ENCODE measurements at regions not wholly inside any gene's neighbourhood (a gene's known extent, or its start where the extent isn't known, plus 50 kb on each side); places are given as distances from the start of the nearest gene placed in this dataset.

- DNase-seq (ENCODE audit: low read depth in 2 of 2) = no peak
These were observed 700.7 kb upstream of the GRAMD2B start for GRCh38 chr5:125722550-125722949.

DNA sequence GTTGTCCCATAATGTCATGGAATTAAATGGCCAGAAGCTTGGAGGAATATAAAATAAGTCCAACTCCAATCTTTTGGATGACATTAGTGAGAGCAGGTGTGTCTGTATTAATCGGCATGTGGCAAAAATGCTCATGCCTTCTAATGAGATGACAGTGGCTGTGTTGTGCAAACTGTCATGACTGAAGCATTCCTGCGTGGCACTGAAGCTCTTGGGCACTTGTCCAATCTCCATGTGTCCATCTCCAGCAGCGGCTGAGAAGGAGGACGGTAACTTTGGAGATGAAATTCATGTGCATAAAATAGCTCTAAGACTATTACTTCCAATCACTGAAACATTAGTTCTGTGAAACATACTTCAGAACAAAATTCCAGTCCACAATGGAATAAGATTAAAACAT, 697.5 kb upstream of the GRAMD2B start:
- no peak for DNase-seq (ENCODE audit: low read depth in 2 of 2)

GRCh38 chr5:125743939-125744338, 679.3 kb upstream of the GRAMD2B start:
- DNase-seq (ENCODE audit: low read depth in 2 of 2) = no peak

DNA sequence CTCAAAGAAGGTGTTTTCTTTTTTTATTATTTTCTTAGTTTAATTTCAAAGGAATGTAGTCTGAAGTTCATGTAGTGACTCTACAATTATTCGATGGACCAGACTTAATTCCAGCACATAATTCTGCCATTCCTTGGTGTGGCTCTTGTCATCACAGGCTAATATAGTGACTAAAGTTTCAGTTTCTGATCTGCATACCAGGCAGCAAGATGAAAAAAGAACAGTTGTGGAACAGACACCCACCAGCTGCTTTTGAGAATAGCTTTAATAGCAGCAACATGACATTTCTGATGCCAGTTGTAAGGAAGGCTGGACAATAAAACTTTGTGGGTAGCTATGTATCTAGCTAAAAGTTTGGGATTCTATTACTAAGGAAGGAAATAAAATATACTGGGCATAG, 676.3 kb upstream of the GRAMD2B start:
- DNase-seq (ENCODE audit: low read depth in 2 of 2) = no peak

- DNase-seq (ENCODE audit: low read depth in 2 of 2) = no peak
These were observed 672.9 kb upstream of the GRAMD2B start for GRCh38 chr5:125750147-125750860.

GRCh38 chr5:125750861-125751186, 672.4 kb upstream of the GRAMD2B start:
- DNase-seq (ENCODE audit: low read depth in 2 of 2) = no peak

GRCh38 chr5:125756456-125756855, 666.8 kb upstream of the GRAMD2B start:
- no peak for DNase-seq (ENCODE audit: low read depth in 2 of 2)

GRCh38 chr5:125766706-125767105, 656.5 kb upstream of the GRAMD2B start:
- DNase-seq (ENCODE audit: low read depth in 2 of 2) = no peak

- DNase-seq (ENCODE audit: low read depth in 2 of 2) = no peak
These were observed 647.3 kb upstream of the GRAMD2B start for GRCh38 chr5:125775896-125776295.

GRCh38 chr5:125776656-125777139, 646.5 kb upstream of the GRAMD2B start:
- no peak for DNase-seq (ENCODE audit: low read depth in 2 of 2)

DNA sequence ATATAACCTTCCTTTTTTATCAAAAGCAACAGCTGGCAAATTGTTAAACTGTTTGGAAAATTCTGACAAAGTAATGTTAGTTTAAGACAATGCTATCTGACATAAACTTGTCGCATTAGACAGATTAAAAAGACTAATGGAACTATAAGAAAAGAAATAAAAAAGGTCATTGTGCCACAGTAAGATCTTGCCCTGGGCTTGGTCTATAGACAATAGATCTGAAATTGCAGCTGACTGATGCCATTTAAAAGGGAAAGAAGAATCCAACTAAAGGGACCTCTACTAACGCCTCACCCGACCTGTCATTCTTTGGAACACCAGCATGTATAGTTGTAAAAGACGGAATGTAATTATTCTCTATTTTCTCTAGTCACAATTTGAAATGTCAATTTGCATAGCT, 644.4 kb upstream of the GRAMD2B start:
- DNase-seq (ENCODE audit: low read depth in 2 of 2) = no peak

DNA sequence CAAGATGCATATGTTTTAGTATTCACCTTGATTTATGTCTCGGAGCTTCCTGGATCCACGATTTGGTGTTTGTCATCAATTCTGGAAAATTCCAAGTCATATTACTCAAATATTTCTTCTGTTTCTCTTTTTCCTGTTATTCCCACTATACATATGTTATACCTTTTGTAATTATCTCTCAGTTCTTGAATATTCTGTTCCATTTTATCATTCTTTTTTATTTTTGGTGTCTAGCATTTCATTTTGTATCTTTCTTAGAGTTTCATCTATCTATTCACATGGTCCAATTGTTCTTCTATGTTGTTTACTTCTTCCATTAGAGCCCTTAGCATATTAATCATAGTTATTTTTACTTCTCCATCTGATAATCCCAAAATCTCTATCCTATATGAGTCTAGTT, 637.8 kb upstream of the GRAMD2B start:
- DNase-seq (ENCODE audit: low read depth in 2 of 2) = no peak

DNA sequence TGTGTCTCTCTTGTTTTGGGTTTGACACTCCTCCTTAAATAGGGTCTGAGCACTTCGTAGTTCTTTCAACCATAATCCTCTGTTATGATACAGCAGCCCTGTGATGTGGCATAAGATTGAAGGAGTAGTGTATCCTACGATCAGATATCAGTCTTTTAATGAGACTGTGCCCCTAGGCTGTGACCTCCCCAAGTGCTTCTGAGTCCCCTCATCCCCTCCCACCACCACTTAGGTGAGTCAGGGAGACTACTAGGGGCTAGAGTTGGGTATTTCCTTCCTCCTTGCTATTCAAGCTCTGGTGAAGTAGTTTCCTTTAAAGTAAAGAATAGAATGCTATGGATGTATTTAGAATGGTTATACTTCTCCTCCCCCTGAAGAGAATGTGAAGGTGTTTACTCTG, 637.2 kb upstream of the GRAMD2B start:
- DNase-seq (ENCODE audit: low read depth in 2 of 2) = no peak

DNA sequence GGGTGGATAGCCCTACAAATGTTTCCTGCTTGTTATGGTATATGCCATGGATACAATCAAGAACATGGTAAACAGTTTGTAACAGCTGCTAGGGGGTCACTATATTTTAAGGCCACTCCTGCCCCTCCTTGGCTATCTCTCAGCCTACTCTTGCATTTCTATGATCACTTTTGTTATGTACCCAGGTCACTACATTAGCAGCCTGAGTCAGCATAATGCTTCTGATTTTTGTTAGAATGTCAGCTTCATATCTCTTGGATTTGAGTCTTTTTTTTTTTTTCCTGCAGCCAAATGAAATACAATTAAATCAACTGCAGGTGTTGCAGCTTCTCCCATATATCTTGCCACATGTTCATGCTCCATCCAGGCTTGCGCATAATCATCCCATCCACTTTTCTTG, 629.7 kb upstream of the GRAMD2B start:
- DNase-seq (ENCODE audit: low read depth in 2 of 2) = no peak

- DNase-seq (ENCODE audit: low read depth in 2 of 2) = no peak
These were observed 628.3 kb upstream of the GRAMD2B start for GRCh38 chr5:125794922-125795321.

GRCh38 chr5:125798307-125798706, 624.9 kb upstream of the GRAMD2B start:
- no peak for DNase-seq (ENCODE audit: low read depth in 2 of 2)

DNA sequence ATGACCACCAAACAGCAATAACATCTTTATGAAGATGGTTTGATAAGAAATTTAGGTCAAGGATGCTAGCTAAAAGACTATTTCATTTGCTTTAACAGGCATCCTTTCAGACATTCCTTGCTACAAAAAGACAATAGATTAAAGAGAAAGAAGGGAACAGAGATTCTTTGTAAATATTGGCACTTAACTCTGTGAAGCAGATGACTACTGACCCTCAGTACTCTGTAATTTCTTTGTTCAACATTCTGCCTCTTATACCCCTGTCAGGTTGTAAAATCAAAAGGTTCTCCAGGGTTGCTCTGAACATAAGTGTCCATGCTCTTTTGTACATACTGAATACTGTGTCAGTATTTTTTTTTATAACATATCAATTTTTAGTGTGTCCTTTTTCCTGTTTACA, 610.6 kb upstream of the GRAMD2B start:
- DNase-seq (ENCODE audit: low read depth in 2 of 2) = no peak

DNA sequence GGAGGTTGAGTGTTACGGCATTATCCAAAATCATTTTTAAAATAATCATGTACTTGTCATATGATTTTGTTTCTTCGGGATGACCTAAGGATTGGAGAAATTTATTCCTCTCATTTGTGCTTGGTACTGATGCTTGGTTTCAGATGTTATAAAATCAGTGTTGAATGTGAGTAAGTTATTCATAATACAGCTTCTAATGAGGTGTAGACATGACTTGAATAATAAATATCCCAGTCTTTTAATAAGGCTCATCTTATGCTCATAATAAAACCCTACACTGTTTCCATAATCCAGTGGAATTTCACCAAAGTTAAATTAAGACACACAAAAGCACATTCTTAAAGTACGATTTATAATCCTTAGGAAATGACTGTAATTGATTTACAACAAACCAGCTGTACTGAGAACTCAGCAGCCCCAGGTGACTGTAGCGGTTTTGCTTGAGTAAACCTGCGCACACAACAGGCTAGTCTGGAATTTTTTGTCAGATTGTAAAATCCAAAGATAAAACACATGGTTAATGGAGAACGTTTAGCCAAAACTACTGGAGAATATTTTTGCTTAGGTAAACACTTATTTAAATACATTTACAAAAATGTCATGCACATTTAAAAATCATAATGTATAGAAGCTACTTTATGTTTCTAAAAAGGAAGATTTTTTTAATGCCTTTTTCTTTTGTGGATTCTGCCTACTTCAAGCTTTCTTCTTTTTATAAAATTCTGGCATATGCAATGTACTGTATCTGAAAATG, 609.8 kb upstream of the GRAMD2B start:
- DNase-seq (ENCODE audit: low read depth in 2 of 2) = no peak

- DNase-seq (ENCODE audit: low read depth in 2 of 2) = no peak
These were observed 609.1 kb upstream of the GRAMD2B start for GRCh38 chr5:125814119-125814518.

- no peak for DNase-seq (ENCODE audit: low read depth in 2 of 2)
These were observed 599.6 kb upstream of the GRAMD2B start for GRCh38 chr5:125823572-125823971.

GRCh38 chr5:125826214-125826613, 597.0 kb upstream of the GRAMD2B start:
- DNase-seq (ENCODE audit: low read depth in 2 of 2) = no peak

DNA sequence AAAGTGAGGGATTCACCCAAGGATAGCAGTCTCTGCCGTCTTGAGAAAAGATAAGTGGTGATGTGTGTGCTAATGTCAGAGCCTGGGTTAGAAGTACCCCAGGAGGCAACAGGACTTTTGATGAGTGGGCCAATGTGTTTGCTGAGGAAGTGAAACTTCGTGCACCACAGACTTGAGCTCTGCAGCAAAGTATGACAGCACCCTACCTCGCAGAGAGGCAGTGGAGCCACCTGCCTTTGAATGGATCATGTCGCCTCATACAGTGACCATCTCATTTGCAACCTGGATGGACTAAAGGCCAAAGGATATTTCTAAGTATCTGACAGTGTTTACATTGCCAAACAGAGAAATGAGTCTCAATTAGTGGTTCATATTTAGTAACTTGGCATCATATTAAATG, 593.9 kb upstream of the GRAMD2B start:
- no peak for DNase-seq (ENCODE audit: low read depth in 2 of 2)

DNA sequence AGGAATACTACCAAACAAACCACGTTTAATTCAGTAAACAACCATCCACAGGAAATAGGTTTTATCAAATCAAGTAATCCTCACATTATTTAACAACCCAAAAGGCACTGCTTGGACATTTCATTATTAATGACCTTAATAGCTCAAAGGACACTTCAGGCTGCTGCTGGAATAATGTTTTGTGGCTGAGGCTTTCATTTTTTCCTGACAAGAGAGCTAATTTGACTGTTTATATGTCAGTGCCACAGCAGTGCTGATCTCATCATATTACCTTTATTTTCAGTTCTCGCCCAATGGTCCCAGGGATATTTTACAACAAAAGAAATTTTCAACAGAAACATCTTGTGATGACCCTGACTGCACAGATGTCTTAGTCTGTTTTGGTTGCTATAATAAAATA, 589.8 kb upstream of the GRAMD2B start:
- no peak for DNase-seq (ENCODE audit: low read depth in 2 of 2)
